ENCODE measurements at regions not wholly inside any gene's neighbourhood (a gene's known extent, or its start where the extent isn't known, plus 50 kb on each side); places are given as distances from the start of the nearest gene placed in this dataset.

DNA sequence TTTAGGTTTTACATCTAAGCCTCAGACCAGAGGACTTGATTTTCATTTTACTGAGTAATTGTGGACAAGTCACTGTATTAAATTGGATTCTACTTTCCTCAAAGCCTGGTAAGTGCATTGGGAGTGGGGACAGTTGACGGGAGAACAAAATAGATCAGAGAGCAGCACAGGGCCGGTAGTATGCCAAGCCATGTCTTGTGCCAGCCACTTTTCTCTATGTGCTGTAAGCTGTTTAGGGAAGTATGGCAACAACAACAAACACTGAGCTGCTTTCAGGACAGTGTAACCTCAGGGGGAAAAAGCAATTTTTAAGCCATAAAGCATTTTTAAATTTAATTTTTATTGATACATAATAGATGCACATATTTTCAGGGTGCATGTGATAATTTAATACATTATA is 365.9 kb upstream of the IGFBP3 start:
- no peaks in the 10 kb centered on the region for H3K9me3 ChIP-seq (ENCODE audit: control insufficient read depth, low read length)
- H4K8ac ChIP-seq (ENCODE audit: low read length) = no peak overlapping the region
- no peak overlapping the region for H3K23ac ChIP-seq (ENCODE audit: low read length in 2 of 2)
- H3K4me2 ChIP-seq (ENCODE audit: low read length, poor library complexity, severe bottlenecking) = no peak overlapping the region
- H2BK12ac ChIP-seq (ENCODE audit: low read length in 2 of 2) = no peak overlapping the region
- no peak overlapping the region for H4K91ac ChIP-seq (ENCODE audit: low read length)
- H2AK5ac ChIP-seq (ENCODE audit: low read length, severe bottlenecking) = no peak overlapping the region
- H2BK5ac ChIP-seq (ENCODE audit: low read depth, low read length, poor library complexity, severe bottlenecking) = no peak overlapping the region
- no peak overlapping the region for H3K18ac ChIP-seq (ENCODE audit: low read depth in 1 of 2, low read length in 2 of 2)
- peaks cover 6% of the 10 kb centered on the region for H3K4me1 ChIP-seq (ENCODE audit: control insufficient read depth, insufficient read depth, low read depth, low read length)
- no peak overlapping the region for H3K27ac ChIP-seq (ENCODE audit: low read length, poor library complexity, severe bottlenecking)
- no peak overlapping the region for H3K4ac ChIP-seq (ENCODE audit: low read depth in 1 of 2, low read length in 2 of 2)
- H3K9ac ChIP-seq (ENCODE audit: low read length) = no peak overlapping the region
- no peaks in the 10 kb centered on the region for H3K27me3 ChIP-seq (ENCODE audit: control insufficient read depth in 1 of 2, insufficient read depth in 1 of 2, low read length in 2 of 2)
- H3K79me1 ChIP-seq (replicated peaks; ENCODE audit: low read length, poor library complexity, severe bottlenecking) = no peaks in the 10 kb centered on the region
- H3K4me3 ChIP-seq (ENCODE audit: insufficient read depth in 1 of 2, low read depth in 1 of 2, low read length in 2 of 2) = no peak overlapping the region
- WGBS = 81% methylated on average over 2 of the region's 2 CpGs
- H3K36me3 ChIP-seq (ENCODE audit: control insufficient read depth in 1 of 2, insufficient read depth in 2 of 2, low read depth in 1 of 2, low read length in 2 of 2) = no peaks in the 10 kb centered on the region
- no peak overlapping the region for H2BK15ac ChIP-seq (ENCODE audit: low read depth, poor library complexity, severe bottlenecking)
- H3K14ac ChIP-seq (ENCODE audit: low read length in 2 of 2) = no peak overlapping the region
- no peak overlapping the region for H2BK120ac ChIP-seq (ENCODE audit: low read depth, low read length)
- H2AFZ ChIP-seq (ENCODE audit: low read depth, low read length) = no peak overlapping the region
- DNase-seq = no peak

- Histone ChIP-seq H3K9ac (ENCODE audit: low read length) (no peak overlapping the region), H2BK15ac (ENCODE audit: low read depth, poor library complexity, severe bottlenecking) (no peak overlapping the region), H4K91ac (ENCODE audit: low read length) (no peak overlapping the region), H2BK120ac (ENCODE audit: low read depth, low read length) (no peak overlapping the region), H3K36me3 (ENCODE audit: control insufficient read depth in 1 of 2, insufficient read depth in 2 of 2, low read depth in 1 of 2, low read length in 2 of 2) (no peaks in the 10 kb centered on the region), H4K8ac (ENCODE audit: low read length) (no peak overlapping the region), H2AK5ac (ENCODE audit: low read length, severe bottlenecking) (no peak overlapping the region), H3K27ac (ENCODE audit: low read length, poor library complexity, severe bottlenecking) (no peak overlapping the region), H3K4me1 (ENCODE audit: control insufficient read depth, insufficient read depth, low read depth, low read length) (peaks cover 4% of the 10 kb centered on the region), H3K79me1 (replicated peaks; ENCODE audit: low read length, poor library complexity, severe bottlenecking) (no peaks in the 10 kb centered on the region), H3K14ac (ENCODE audit: low read length in 2 of 2) (no peak overlapping the region), H2AFZ (ENCODE audit: low read depth, low read length) (no peak overlapping the region), H3K18ac (ENCODE audit: low read depth in 1 of 2, low read length in 2 of 2) (no peak overlapping the region), H3K9me3 (ENCODE audit: control insufficient read depth, low read length) (no peaks in the 10 kb centered on the region), H2BK12ac (ENCODE audit: low read length in 2 of 2) (no peak overlapping the region), H3K4me3 (ENCODE audit: insufficient read depth in 1 of 2, low read depth in 1 of 2, low read length in 2 of 2) (no peak overlapping the region), H3K23ac (ENCODE audit: low read length in 2 of 2) (no peak overlapping the region), H3K4me2 (ENCODE audit: low read length, poor library complexity, severe bottlenecking) (no peak overlapping the region), H3K27me3 (ENCODE audit: control insufficient read depth in 1 of 2, insufficient read depth in 1 of 2, low read length in 2 of 2) (no peaks in the 10 kb centered on the region), H3K4ac (ENCODE audit: low read depth in 1 of 2, low read length in 2 of 2) (no peak overlapping the region), H2BK5ac (ENCODE audit: low read depth, low read length, poor library complexity, severe bottlenecking) (no peak overlapping the region)
- 91% methylated on average over 1 of the region's 2 CpGs for WGBS
- DNase-seq = no peak
Measured at GRCh38 chr7:46286356-46286755, 365.3 kb upstream of the IGFBP3 start.

DNA sequence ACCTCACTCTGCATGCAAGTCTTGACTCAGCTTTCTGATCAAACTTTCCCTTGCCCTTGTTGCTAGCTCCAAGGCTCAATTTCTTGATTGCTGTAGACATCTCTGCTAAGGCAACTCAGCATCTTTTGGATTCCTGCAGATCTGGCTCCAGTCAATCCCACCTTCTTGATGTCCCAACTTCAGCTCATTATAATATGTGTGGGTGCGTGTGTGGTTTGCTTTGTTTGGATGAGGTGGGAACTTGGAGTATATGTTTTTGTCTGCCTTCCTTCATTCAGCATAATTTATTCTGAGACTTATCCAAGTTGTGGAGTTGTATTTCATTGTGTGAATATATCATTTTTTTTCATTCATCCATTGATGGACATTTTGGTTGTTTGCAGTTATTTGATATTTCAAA is 364.8 kb upstream of the IGFBP3 start:
- no peak overlapping the region for H3K4ac ChIP-seq (ENCODE audit: low read depth in 1 of 2, low read length in 2 of 2)
- no peak for DNase-seq
- H3K36me3 ChIP-seq (ENCODE audit: control insufficient read depth in 1 of 2, insufficient read depth in 2 of 2, low read depth in 1 of 2, low read length in 2 of 2) = no peaks in the 10 kb centered on the region
- H3K4me1 ChIP-seq (ENCODE audit: control insufficient read depth, insufficient read depth, low read depth, low read length) = peaks cover under 1% of the 10 kb centered on the region
- no peak overlapping the region for H3K27ac ChIP-seq (ENCODE audit: low read length, poor library complexity, severe bottlenecking)
- H3K14ac ChIP-seq (ENCODE audit: low read length in 2 of 2) = no peak overlapping the region
- no peak overlapping the region for H3K4me2 ChIP-seq (ENCODE audit: low read length, poor library complexity, severe bottlenecking)
- H3K23ac ChIP-seq (ENCODE audit: low read length in 2 of 2) = no peak overlapping the region
- H2BK120ac ChIP-seq (ENCODE audit: low read depth, low read length) = no peak overlapping the region
- no peak overlapping the region for H2AK5ac ChIP-seq (ENCODE audit: low read length, severe bottlenecking)
- H4K91ac ChIP-seq (ENCODE audit: low read length) = no peak overlapping the region
- H3K27me3 ChIP-seq (ENCODE audit: control insufficient read depth in 1 of 2, insufficient read depth in 1 of 2, low read length in 2 of 2) = no peaks in the 10 kb centered on the region
- H3K18ac ChIP-seq (ENCODE audit: low read depth in 1 of 2, low read length in 2 of 2) = no peak overlapping the region
- no peak overlapping the region for H3K4me3 ChIP-seq (ENCODE audit: insufficient read depth in 1 of 2, low read depth in 1 of 2, low read length in 2 of 2)
- H3K79me1 ChIP-seq (replicated peaks; ENCODE audit: low read length, poor library complexity, severe bottlenecking) = no peaks in the 10 kb centered on the region
- no CpG with 5 or more reads among the region's 1 CpG for WGBS
- no peak overlapping the region for H4K8ac ChIP-seq (ENCODE audit: low read length)
- H2BK12ac ChIP-seq (ENCODE audit: low read length in 2 of 2) = no peak overlapping the region
- no peak overlapping the region for H2BK5ac ChIP-seq (ENCODE audit: low read depth, low read length, poor library complexity, severe bottlenecking)
- no peak overlapping the region for H2AFZ ChIP-seq (ENCODE audit: low read depth, low read length)
- H2BK15ac ChIP-seq (ENCODE audit: low read depth, poor library complexity, severe bottlenecking) = no peak overlapping the region
- no peak overlapping the region for H3K9ac ChIP-seq (ENCODE audit: low read length)
- no peaks in the 10 kb centered on the region for H3K9me3 ChIP-seq (ENCODE audit: control insufficient read depth, low read length)

DNA sequence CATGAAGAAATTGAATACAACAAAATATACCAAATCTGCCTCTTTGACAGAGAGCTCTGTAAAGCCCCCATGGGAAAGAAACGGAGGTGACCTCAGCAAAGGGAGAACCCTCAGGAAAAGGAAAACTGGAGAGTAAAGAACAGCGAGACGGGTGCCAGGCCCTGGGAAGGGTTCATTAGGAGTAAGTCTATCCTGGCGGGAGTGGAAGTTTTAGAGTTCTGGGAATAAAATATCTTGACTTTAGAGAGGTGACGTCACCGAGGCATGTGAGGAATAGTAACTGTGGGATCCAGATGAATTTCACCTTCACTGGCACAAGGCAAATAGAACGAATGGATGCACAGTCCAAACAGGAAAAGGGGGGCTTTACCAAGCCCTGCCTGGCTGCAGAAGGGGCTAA is 362.8 kb upstream of the IGFBP3 start:
- Histone ChIP-seq H3K23ac (ENCODE audit: low read length in 2 of 2) (no peak overlapping the region), H2AK5ac (ENCODE audit: low read length, severe bottlenecking) (no peak overlapping the region)

More for the DNA sequence above, 362.8 kb upstream of the IGFBP3 start:
- H3K4me2 ChIP-seq (ENCODE audit: low read length, poor library complexity, severe bottlenecking) = no peak overlapping the region
- H2AFZ ChIP-seq (ENCODE audit: low read depth, low read length) = no peak overlapping the region
- WGBS = 90% methylated on average over 7 of the region's 7 CpGs
- no peak overlapping the region for H2BK5ac ChIP-seq (ENCODE audit: low read depth, low read length, poor library complexity, severe bottlenecking)
- H3K18ac ChIP-seq (ENCODE audit: low read depth in 1 of 2, low read length in 2 of 2) = no peak overlapping the region
- no peak overlapping the region for H2BK15ac ChIP-seq (ENCODE audit: low read depth, poor library complexity, severe bottlenecking)
- no peaks in the 10 kb centered on the region for H3K79me1 ChIP-seq (replicated peaks; ENCODE audit: low read length, poor library complexity, severe bottlenecking)
- H2BK12ac ChIP-seq (ENCODE audit: low read length in 2 of 2) = no peak overlapping the region
- no peaks in the 10 kb centered on the region for H3K9me3 ChIP-seq (ENCODE audit: control insufficient read depth, low read length)
- no peak overlapping the region for H3K9ac ChIP-seq (ENCODE audit: low read length)
- no peak overlapping the region for H3K27ac ChIP-seq (ENCODE audit: low read length, poor library complexity, severe bottlenecking)
- H3K4ac ChIP-seq (ENCODE audit: low read depth in 1 of 2, low read length in 2 of 2) = no peak overlapping the region
- H4K8ac ChIP-seq (ENCODE audit: low read length) = no peak overlapping the region
- H3K4me1 ChIP-seq (ENCODE audit: control insufficient read depth, insufficient read depth, low read depth, low read length) = peaks cover 3% of the 10 kb centered on the region
- H2BK120ac ChIP-seq (ENCODE audit: low read depth, low read length) = no peak overlapping the region
- H3K36me3 ChIP-seq (ENCODE audit: control insufficient read depth in 1 of 2, insufficient read depth in 2 of 2, low read depth in 1 of 2, low read length in 2 of 2) = no peaks in the 10 kb centered on the region
- H3K14ac ChIP-seq (ENCODE audit: low read length in 2 of 2) = no peak overlapping the region
- H3K4me3 ChIP-seq (ENCODE audit: insufficient read depth in 1 of 2, low read depth in 1 of 2, low read length in 2 of 2) = no peak overlapping the region
- H3K27me3 ChIP-seq (ENCODE audit: control insufficient read depth in 1 of 2, insufficient read depth in 1 of 2, low read length in 2 of 2) = no peaks in the 10 kb centered on the region
- H4K91ac ChIP-seq (ENCODE audit: low read length) = no peak overlapping the region
- no peak for DNase-seq

Data from mesenchymal stem cell (in vitro differentiated cells and primary cell).